Suppressor macrophage treated with lipopolysaccharide for 4 hours (primary cell): ENCODE measurements at regions not wholly inside any gene's neighbourhood (a gene's known extent, or its start where the extent isn't known, plus 50 kb on each side); places are given as distances from the start of the nearest gene placed in this dataset.

Source experiments
- DNase-seq: peaks from one replicate; pipeline ENCODE4 v3.0.0-alpha.2; 2020

GRCh38 chr3:14288833-14289451, 110.3 kb downstream of the LSM3 start:
- no peak for DNase-seq

- DNase-seq = no peak
These were observed 111.2 kb downstream of the LSM3 start for GRCh38 chr3:14289590-14290461.

GRCh38 chr3:14290631-14291385, 111.6 kb upstream of the SLC6A6 start:
- no peak for DNase-seq

- DNase-seq = no peak
These were observed 107.4 kb upstream of the SLC6A6 start for GRCh38 chr3:14295037-14295436.

- DNase-seq = no peak
These were observed 106.6 kb upstream of the SLC6A6 start for GRCh38 chr3:14295801-14296200.

- DNase-seq = no peak
These were observed 105.1 kb upstream of the SLC6A6 start for GRCh38 chr3:14297305-14297704.

GRCh38 chr3:14297784-14298236, 104.6 kb upstream of the SLC6A6 start:
- no peak for DNase-seq

GRCh38 chr3:14298442-14298841, 104.0 kb upstream of the SLC6A6 start:
- no peak for DNase-seq

- no peak for DNase-seq
These were observed 103.3 kb upstream of the SLC6A6 start for GRCh38 chr3:14298991-14299555.

- no peak for DNase-seq
These were observed 102.6 kb upstream of the SLC6A6 start for GRCh38 chr3:14299767-14300166.

- no peak for DNase-seq
These were observed 101.5 kb upstream of the SLC6A6 start for GRCh38 chr3:14300721-14301399.

- peak; percentile 19 for DNase-seq
These were observed 100.8 kb upstream of the SLC6A6 start for GRCh38 chr3:14301558-14301957.

- no peak for DNase-seq
These were observed 98.9 kb upstream of the SLC6A6 start for GRCh38 chr3:14303336-14304100.

- DNase-seq = no peak
These were observed 98.0 kb upstream of the SLC6A6 start for GRCh38 chr3:14304101-14305045.

GRCh38 chr3:14305324-14305723, 97.1 kb upstream of the SLC6A6 start:
- DNase-seq = peak; percentile 34

- DNase-seq = no peak
These were observed 96.3 kb upstream of the SLC6A6 start for GRCh38 chr3:14306142-14306541.

- DNase-seq = no peak
These were observed 94.6 kb upstream of the SLC6A6 start for GRCh38 chr3:14307656-14308302.

- no peak for DNase-seq
These were observed 90.7 kb upstream of the SLC6A6 start for GRCh38 chr3:14311729-14312128.

- DNase-seq = no peak
These were observed 90.0 kb upstream of the SLC6A6 start for GRCh38 chr3:14312375-14312774.

GRCh38 chr3:14317057-14317553, 85.3 kb upstream of the SLC6A6 start:
- DNase-seq = no peak
